HuH-7.5 (cell line): ENCODE measurements at regions not wholly inside any gene's neighbourhood (a gene's known extent, or its start where the extent isn't known, plus 50 kb on each side); places are given as distances from the start of the nearest gene placed in this dataset.
A peak's percentile ranks its signal among the peaks of the same experiment; 100 is the strongest.

Experiments
- DNase-seq: peaks from one replicate; pipeline ENCODE4 v3.0.0; 2011; ENCODE audit warnings: low spot score

DNA sequence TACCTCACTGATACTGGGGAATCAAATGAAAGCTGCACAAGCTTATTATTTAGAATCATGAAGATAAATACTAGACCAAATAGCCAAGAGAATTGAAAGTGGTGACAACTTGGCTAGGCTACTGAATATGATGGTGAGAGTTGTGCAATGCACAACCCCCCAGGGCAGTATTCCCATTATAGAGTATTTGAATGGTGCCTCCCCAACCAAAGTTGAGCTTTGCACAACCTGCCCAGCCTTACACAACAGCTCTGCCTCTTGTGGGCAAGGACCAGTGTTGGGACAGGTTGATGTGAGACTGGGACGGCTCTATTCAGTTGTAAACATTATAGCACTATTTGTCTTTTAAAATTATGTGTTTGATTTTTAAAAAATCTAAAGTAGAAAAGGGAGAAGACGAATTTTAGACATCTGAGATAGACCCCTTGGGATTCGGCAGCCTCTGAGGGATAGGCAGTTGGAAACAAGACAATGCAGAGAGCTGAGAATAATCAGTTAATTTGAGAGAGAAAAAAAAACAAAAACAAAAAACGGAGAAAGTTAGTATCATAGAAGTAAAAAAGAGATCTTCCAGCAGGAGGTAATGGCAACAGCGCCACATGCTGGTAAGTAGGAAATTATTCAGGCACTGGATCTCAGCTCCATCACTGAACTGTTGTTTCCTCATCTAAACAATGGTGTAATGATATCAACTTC is 91.0 kb upstream of the KCNA3 start:
- peak; percentile 22 for DNase-seq

DNA sequence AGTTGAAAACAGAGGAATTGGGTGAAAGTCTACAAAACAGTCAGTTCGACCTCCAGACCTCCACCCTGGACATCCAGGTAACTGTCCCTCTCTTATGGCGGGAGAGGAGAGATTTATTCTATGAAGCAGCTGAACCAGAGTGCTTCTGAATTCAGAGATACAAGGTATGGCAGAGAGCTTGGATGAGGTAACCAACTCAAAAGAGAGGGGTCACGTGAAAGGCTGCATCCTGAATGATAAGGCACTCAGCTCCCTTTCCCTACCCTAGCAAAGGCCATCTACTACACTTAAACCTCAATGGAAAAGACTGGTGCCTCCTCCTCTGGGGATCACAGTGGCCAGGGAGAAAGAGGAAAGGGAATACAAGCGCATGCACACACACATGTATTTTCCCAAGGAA is 88.4 kb upstream of the KCNA3 start:
- DNase-seq: no peak

DNA sequence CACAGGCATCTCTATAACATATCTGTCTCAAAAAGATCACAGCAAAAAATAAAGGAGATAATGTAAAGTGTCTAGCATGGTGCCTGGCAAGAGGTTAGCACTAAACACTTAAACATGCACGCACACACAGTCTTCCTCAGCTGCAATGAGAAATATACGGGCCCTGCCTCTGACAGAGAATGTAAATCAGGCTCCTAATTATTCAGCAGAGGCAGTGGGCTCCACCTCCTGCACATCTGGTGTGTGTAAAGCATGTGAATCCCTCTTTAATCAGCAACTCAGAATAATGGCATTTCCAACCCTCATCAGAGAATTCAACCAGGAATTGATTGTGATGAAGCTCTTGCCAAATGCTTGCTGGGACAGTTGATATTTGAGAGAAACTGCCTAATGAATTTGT is 85.6 kb upstream of the KCNA3 start:
- DNase-seq: no peak

DNA sequence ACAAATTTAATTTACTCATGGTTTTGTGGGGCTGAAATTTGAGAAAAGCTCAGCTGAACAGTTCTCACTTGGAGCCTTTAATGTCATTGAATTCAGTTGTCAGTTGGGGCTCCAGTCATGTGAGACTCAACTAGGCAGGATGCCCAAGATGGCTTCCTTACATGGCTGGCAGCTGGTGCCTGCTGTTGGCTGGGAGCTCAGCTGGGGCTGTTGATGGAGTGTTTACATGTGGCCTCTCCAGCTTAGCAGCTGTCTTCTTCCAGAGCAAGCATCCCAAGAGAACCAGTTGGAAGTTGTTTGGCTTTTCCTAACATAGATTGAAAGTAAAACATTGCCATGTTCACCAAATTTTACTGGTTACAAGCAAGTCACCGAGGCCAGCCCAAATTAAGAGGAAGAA is 81.8 kb upstream of the KCNA3 start:
- DNase-seq: no peak

DNA sequence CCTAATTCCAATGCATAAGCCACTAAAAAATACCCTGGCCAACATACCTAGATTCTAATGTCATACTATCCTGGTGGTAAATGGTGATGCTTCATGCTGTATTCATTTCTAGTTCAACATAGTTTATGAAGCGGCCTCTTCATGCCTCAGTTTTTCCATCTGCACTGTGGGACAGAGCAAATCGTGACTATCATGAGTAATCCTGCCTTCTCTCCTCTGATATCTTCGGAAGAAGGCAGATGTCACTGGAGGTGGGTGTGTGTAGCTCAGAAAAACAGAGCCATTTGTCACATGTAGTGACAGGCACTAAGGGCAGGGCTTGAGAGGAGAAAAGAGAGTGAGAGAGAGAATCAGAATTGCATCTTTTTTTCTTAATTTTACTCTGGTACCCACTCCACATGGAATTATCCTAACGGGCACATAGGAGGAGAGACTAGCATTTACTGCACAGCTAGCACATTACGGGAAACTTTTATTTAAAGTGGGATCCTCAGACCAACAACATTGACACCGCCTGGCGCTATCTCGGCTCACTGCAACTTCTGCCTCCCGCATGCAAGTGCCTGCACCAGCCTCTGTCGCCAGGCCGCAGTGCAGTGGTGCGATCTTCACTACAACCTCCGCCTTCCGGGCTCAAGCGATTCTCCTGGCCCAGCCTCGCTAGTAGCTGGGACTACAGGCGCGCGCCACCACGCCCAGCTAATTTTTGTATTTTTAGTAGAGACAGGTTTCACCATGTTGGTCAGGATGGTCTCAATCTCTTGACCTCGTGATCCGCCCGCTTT is 78.4 kb upstream of the KCNA3 start:
- DNase-seq: no peak

DNA sequence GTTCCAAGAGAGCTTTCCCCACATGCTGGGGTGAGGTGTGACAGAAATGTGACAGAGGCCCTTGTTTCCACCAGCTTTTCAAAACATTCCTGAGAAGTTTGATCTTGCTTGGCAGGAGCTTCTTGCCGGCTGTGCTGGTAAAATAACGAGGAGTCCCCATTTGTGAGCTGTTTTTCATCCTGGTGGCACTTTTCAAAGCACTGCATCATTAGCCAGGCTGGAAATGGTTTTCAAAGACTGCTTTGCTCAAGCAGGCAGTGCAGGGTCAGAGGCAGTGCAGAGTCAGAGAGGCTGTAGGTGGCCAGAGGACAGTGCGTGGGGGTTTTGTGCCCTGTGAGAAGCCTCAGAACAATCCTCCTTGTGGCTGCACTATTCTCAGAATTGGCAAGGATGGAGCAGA is 75.8 kb upstream of the KCNA3 start:
- DNase-seq: no peak

DNA sequence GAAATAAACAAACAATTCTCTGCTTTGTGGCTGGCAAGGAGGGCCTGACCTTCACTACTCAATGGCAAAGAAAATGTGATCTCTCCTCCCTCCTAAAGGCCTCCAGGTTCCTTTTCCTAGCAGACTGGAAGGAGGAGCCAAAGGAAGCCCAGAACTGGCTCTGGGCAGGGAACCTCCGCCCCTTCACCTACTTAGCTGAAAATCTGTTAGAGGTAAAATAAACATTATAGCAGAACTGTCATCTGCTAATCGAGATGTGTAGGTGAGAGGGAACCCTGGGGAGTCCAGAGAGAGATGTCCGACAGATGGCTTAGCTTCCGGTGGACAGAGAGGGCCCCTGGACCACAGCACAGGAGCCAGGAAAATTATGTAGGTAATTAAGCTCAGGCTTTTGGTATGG is 75.2 kb upstream of the KCNA3 start:
- DNase-seq: no peak

DNA sequence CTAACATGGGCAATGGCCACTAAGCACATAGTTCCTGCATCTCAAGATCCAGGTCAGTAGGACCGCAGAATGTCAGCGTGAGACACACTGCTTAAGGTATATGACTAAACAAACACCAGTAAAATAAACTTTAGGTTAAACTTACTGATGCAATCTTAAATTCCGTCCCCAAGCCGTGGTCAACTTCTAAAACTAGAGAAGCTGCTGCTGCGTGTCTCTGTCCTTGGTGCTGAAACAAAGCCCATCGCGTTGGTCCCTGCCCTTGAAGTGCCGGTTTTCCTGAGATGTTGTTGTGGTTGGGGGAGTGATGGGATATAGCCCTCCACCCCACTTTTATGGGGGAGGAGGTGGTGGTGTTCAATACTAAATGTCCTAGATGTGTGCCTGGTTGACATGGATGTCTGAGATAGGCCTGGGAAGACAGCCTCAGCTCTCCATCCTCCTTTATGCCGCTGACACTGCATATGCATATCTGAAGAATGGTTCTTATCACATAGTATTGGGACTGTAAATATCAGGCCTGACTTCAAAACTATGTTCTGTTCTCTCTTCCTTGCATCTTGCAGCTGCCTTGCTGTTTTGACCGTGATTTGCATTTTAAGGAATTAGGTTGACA is 72.0 kb upstream of the KCNA3 start:
- DNase-seq: peak; percentile 28

DNA sequence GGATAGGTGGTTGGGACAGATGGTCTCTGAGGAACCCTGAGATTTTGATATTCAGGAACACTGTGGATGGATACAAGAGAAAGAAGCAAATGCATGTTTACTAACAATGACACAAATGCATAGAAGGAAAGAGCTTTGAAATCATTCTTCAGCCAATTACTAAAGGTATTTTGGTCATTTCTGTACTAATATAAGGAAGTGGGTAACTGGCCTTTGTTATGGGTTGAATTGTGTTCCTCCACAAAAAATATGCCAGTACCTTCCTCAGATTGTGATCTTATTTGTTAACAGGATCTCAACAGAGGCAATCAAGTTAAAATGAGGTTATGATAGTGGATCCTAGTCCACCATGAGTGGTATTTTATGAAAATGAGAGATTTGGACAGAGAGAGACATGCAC is 68.7 kb upstream of the KCNA3 start:
- no peak for DNase-seq

DNA sequence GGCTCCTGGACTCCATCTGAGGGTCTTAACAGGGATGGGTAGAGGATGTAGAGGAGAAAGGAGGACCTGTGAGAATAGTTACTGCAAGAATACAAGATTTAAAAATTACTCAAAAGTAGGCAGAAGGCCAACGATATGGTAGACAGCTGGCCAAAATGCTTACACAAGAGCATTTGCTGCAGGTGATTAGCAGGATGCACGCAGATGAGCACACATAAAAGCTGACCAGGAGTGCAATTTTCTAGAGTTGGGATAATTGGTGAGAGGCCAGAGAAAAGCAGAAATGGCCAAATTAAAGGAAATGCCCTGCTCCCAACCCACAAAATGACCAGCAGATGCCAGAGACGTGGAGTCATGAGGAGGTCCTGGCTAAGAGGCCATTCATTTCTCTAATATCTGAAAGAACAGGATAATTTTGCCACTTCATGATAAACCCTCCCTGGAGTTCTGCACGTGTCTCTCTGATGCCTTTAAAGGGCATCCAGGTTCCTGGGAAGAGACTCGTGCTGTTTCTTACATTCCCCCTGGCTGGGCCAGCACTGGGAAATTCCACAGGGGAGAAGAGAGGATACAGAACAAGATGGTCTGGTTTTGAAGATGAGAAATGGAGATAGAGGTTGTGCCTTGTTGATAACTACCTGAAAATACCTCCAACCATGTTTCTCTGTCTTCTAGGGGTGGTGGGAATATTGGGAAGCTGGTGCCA is 62.3 kb upstream of the KCNA3 start:
- no peak for DNase-seq

DNA sequence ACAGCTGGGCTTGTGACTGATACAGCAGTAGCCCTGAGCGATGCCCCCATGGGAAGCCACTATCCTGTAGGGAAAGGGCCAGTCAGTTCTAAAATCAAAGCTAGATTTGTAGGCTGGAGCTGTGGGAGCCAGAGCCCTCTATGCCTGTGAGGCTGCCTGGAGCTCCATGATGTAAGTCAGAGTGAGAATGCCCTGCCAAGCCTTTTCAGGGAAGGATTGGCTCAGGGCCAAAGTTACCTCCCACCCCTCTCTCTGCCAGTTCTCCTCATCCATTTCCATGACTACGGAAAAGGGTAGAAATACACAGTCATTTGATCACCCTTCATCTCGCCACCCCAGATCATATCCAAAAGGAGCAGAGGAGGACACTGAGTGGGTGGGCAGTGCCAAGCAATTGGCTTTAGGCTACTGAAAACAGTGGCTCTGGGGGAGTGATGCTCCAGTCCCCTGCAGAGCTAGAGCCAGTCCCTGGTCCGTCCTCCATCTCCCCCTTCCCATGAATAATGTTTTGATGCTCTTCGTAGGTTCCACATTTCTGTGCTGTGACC is 59.5 kb upstream of the KCNA3 start:
- no peak for DNase-seq

DNA sequence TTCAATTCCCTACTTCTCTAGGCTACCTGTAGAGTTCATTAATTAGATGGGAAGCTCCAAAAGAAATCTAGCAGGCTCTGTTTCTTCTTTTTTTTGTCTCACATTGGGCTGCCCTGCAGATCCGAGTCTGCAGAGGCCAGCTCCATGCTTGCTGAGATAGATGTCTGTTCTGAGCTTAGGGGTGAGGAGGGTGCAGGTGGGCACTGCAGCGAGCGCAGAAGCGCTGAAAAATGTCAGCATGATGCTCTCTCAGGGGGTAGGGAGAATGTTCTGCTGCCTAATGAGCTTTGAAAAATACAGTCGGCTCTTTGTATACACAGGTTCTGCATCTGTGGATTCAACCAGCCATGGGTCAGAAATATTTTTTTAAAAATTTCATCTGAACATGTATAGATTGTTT is 56.8 kb upstream of the KCNA3 start:
- no peak for DNase-seq

DNA sequence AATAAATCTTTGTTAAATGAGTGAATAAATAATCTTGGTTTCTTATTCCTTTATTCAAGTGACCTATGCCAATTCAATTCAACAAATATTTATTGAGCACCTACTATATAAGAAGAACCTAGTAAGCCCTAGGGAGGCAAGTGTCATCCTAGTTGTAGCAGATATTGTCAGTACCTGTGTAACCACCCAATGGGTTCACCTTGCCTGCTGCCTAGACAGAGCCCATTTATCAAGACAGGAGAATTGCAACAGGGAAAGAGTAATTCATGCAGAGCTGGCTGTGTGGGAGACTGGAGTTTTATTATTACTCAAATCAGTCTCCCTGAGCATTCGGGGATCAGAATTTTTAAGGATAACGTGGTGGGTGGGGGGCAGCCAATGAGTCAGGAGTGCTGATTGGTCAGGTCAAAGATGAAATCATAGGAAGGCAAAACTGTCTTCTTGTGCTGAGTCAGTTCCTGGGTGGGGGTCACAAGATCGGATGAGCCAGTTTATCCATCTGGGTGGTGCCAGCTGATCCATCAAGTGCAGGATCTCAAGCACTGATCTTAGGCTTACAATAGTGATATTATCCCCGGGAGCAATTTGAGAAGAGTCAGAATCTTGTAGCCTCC is 53.8 kb upstream of the KCNA3 start:
- no peak for DNase-seq

DNA sequence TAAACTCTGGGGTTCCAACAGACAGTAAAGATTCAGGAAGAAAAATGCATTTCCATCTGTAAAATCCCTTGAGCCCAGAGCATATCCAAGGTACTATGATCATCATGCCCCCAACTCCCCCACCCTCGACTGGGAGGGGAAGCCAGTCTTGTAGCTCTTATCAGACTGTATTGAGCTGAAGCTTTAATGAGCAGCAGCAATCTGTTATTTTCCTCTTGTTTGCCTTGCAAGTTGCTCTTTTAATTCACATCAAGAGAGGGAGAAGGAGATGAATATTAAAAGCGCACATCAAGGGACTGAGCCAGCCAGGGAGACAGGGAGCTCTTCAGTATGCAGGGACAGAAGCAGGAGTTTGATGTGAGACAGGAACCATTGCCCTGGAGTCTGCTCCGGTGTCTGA is 52.5 kb upstream of the KCNA3 start:
- DNase-seq: no peak

DNA sequence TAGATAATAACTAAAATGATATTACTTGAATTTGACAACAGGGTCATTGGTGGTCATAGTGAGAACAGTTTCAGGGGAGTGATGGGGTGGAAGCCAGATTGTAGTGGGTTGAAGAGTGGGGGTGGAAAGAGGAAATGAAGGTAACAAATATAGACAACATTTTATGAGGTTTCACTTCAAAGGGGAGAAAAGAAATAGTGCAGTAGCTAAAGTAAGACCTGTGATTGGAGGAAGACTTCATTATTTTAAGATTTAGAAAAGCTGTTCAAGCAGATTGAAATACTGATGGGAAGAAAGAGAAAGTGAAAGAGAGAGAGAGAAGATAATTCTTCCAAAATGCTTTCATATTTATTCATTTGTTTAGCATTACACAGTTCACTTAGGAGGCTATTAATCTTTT is 52.0 kb upstream of the KCNA3 start:
- DNase-seq: no peak
